ENCODE measurements at regions not wholly inside any gene's neighbourhood (a gene's known extent, or its start where the extent isn't known, plus 50 kb on each side); places are given as distances from the start of the nearest gene placed in this dataset.

- Histone ChIP-seq H3K79me2 (ENCODE audit: insufficient read depth, low read length) (no peaks in the 10 kb centered on the region), H3K4me3 (ENCODE audit: insufficient read depth, low read length, poor library complexity, severe bottlenecking) (no peak overlapping the region), H2AFZ (ENCODE audit: low read depth, low read length, severe bottlenecking) (no peak overlapping the region), H3K27me3 (ENCODE audit: low read length) (no peaks in the 10 kb centered on the region), H3K9me2 (replicated peaks; ENCODE audit: insufficient read depth, low read length) (no peaks in the 10 kb centered on the region), H3K9ac (ENCODE audit: low read length) (no peak overlapping the region), H4K20me1 (ENCODE audit: low read depth, low read length) (no peaks in the 10 kb centered on the region), H3K27ac (ENCODE audit: low read depth, low read length) (no peak overlapping the region), H3K4me2 (ENCODE audit: low read depth, low read length, poor library complexity, severe bottlenecking) (no peak overlapping the region), H3F3A (ENCODE audit: insufficient read depth) (no peaks in the 10 kb centered on the region), H3K9me3 (ENCODE audit: insufficient read depth, low read length) (no peaks in the 10 kb centered on the region), H3K36me3 (ENCODE audit: low read length) (no peaks in the 10 kb centered on the region)
- no peak for TF ChIP-seq CTCF (IDR thresholded peaks at IDR 0.05; ENCODE audit: insufficient read depth, low read length, poor library complexity, severe bottlenecking)
- no peak for TF ChIP-seq EZH2phosphoT487 (conservative IDR thresholded peaks at IDR 0.05; ENCODE audit: low read length)
These were observed 177.5 kb upstream of the TMEM45B start for GRCh38 chr11:129637983-129638776.

- no peak for TF ChIP-seq CTCF (IDR thresholded peaks at IDR 0.05; ENCODE audit: insufficient read depth, low read length, poor library complexity, severe bottlenecking)
- no peak for TF ChIP-seq EZH2phosphoT487 (conservative IDR thresholded peaks at IDR 0.05; ENCODE audit: low read length)
- H3K27ac ChIP-seq (ENCODE audit: low read depth, low read length), result no peak overlapping the region
- no peaks in the 10 kb centered on the region for H3K36me3 ChIP-seq (ENCODE audit: low read length)
- no peaks in the 10 kb centered on the region for H4K20me1 ChIP-seq (ENCODE audit: low read depth, low read length)
- no peaks in the 10 kb centered on the region for H3K9me3 ChIP-seq (ENCODE audit: insufficient read depth, low read length)
- H3K4me2 ChIP-seq (ENCODE audit: low read depth, low read length, poor library complexity, severe bottlenecking), result no peak overlapping the region
- H3K9ac ChIP-seq (ENCODE audit: low read length), result no peak overlapping the region
- no peak overlapping the region for H2AFZ ChIP-seq (ENCODE audit: low read depth, low read length, severe bottlenecking)
- H3K9me2 ChIP-seq (replicated peaks; ENCODE audit: insufficient read depth, low read length), result no peaks in the 10 kb centered on the region
- H3K79me2 ChIP-seq (ENCODE audit: insufficient read depth, low read length), result no peaks in the 10 kb centered on the region
- H3K27me3 ChIP-seq (ENCODE audit: low read length), result no peaks in the 10 kb centered on the region
- H3K4me3 ChIP-seq (ENCODE audit: insufficient read depth, low read length, poor library complexity, severe bottlenecking), result no peak overlapping the region
- H3F3A ChIP-seq (ENCODE audit: insufficient read depth), result no peaks in the 10 kb centered on the region
These were observed 176.3 kb upstream of the TMEM45B start for GRCh38 chr11:129639300-129639699.

GRCh38 chr11:129640671-129641070, 175.0 kb upstream of the TMEM45B start:
- H3K27me3 ChIP-seq (ENCODE audit: low read length), result no peaks in the 10 kb centered on the region
- H2AFZ ChIP-seq (ENCODE audit: low read depth, low read length, severe bottlenecking), result no peak overlapping the region
- no peaks in the 10 kb centered on the region for H3F3A ChIP-seq (ENCODE audit: insufficient read depth)

More at GRCh38 chr11:129640671-129641070, 175.0 kb upstream of the TMEM45B start:
- H3K79me2 ChIP-seq (ENCODE audit: insufficient read depth, low read length), result no peaks in the 10 kb centered on the region
- no peak overlapping the region for H3K4me2 ChIP-seq (ENCODE audit: low read depth, low read length, poor library complexity, severe bottlenecking)
- TF ChIP-seq EZH2phosphoT487 (conservative IDR thresholded peaks at IDR 0.05; ENCODE audit: low read length) (no peak), CTCF (IDR thresholded peaks at IDR 0.05; ENCODE audit: insufficient read depth, low read length, poor library complexity, severe bottlenecking) (no peak)
- H3K9me3 ChIP-seq (ENCODE audit: insufficient read depth, low read length), result no peaks in the 10 kb centered on the region
- no peaks in the 10 kb centered on the region for H3K9me2 ChIP-seq (replicated peaks; ENCODE audit: insufficient read depth, low read length)
- H3K4me3 ChIP-seq (ENCODE audit: insufficient read depth, low read length, poor library complexity, severe bottlenecking), result no peak overlapping the region
- no peak overlapping the region for H3K9ac ChIP-seq (ENCODE audit: low read length)
- H3K27ac ChIP-seq (ENCODE audit: low read depth, low read length), result no peak overlapping the region
- no peaks in the 10 kb centered on the region for H3K36me3 ChIP-seq (ENCODE audit: low read length)
- no peaks in the 10 kb centered on the region for H4K20me1 ChIP-seq (ENCODE audit: low read depth, low read length)

Measured in SU-DHL-6 (cell line).